GM12892 (cell line): ENCODE measurements at regions not wholly inside any gene's neighbourhood (a gene's known extent, or its start where the extent isn't known, plus 50 kb on each side); places are given as distances from the start of the nearest gene placed in this dataset.

Experiments
- POLR2A ChIP-seq: IDR thresholded peaks from 2 replicates; pipeline ENCODE4 v1.6.1; 2011; ENCODE audit warnings: low read depth, low read length, control low read depth
- POLR2AphosphoS5 ChIP-seq: IDR thresholded peaks from 2 replicates; pipeline ENCODE4 v1.6.1; 2011; ENCODE audit warnings: low read depth, low read length, control low read depth

DNA sequence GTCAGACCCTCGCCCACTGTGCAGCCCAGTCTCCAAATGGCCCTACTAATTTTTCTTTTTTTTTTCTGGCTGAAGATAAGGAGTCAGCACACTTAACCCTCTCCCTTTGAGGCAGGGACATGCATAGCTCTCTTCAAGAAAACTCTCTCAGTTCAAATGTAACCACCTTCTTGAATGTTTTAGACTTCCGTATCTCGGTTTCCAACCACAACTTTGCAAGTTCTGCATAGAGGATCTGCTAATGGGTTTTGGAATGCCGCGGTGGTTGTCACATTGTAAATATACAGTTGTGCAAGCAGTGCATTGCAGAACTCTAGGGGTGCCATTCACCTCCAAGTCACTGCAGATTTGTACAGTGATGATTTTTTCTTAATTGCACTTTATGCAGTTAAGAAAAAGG lies 59.4 kb upstream of the SLC35B3 start:
- TF ChIP-seq POLR2A (no peak), POLR2AphosphoS5 (no peak)
